NB4 (cell line): ENCODE measurements at regions not wholly inside any gene's neighbourhood (a gene's known extent, or its start where the extent isn't known, plus 50 kb on each side); places are given as distances from the start of the nearest gene placed in this dataset.

Experiments used
- CTCF ChIP-seq: IDR thresholded peaks from one replicate; pipeline ENCODE4 v1.5.1; 2012; ENCODE audit warnings: low read depth, low read length
- MAX ChIP-seq: IDR thresholded peaks from 2 replicates; pipeline ENCODE4 v1.6.1; 2011; ENCODE audit warnings: low read depth, low read length
- POLR2A ChIP-seq: IDR thresholded peaks from 2 replicates; pipeline ENCODE4 v1.6.1; 2011; ENCODE audit warnings: mild to moderate bottlenecking; ENCODE audit not compliant: insufficient read length; ENCODE audit errors: extremely low read depth

- TF ChIP-seq CTCF = no peak
- TF ChIP-seq POLR2A = no peak
- TF ChIP-seq MAX = no peak
Measured at GRCh38 chr18:76668119-76668518, 154.2 kb upstream of the ZNF236 start.
